Osteocyte (in vitro differentiated cells): ENCODE measurements at regions not wholly inside any gene's neighbourhood (a gene's known extent, or its start where the extent isn't known, plus 50 kb on each side); places are given as distances from the start of the nearest gene placed in this dataset.

Experiments
- DNase-seq: peaks from one replicate; pipeline ENCODE4 v3.0.0; 2021; ENCODE audit warnings: mixed read lengths; ENCODE audit not compliant: unreplicated experiment; ENCODE audit errors: extremely low spot score
- H3K27ac Mint-ChIP-seq: one replicate; pipeline ENCODE4 v1.8.0; 2021; ENCODE audit warnings: mild to moderate bottlenecking, mixed read lengths; ENCODE audit not compliant: unreplicated experiment
- H3K27me3 Mint-ChIP-seq: one replicate; pipeline ENCODE4 v1.8.0; 2021; ENCODE audit warnings: mixed read lengths; ENCODE audit not compliant: unreplicated experiment
- H3K36me3 Mint-ChIP-seq: one replicate; pipeline ENCODE4 v1.8.0; 2021; ENCODE audit warnings: mixed read lengths; ENCODE audit not compliant: unreplicated experiment
- H3K4me1 Mint-ChIP-seq: one replicate; pipeline ENCODE4 v1.8.0; 2021; ENCODE audit warnings: mixed read lengths; ENCODE audit not compliant: unreplicated experiment
- H3K4me3 Mint-ChIP-seq: one replicate; pipeline ENCODE4 v1.8.0; 2021; ENCODE audit warnings: mild to moderate bottlenecking, moderate library complexity, mixed read lengths; ENCODE audit not compliant: unreplicated experiment
- H3K9me3 Mint-ChIP-seq: one replicate; pipeline ENCODE4 v1.8.0; 2021; ENCODE audit warnings: mixed read lengths; ENCODE audit not compliant: unreplicated experiment
- CTCF ChIP-seq: fragments of 200-600 bp; sonication (generic); IDR thresholded peaks from 2 replicates; pipeline ENCODE4 v1.5.0; 2021; ENCODE audit warnings: antibody characterized with exemption, mild to moderate bottlenecking, moderate library complexity

GRCh38 chr5:133728475-133728874, 116.1 kb upstream of the FSTL4 start:
- Mint-ChIP-seq H3K4me3 (no peak overlapping the region), H3K4me1 (peaks cover 3% of the 10 kb centered on the region), H3K9me3 (peaks cover 10% of the 10 kb centered on the region), H3K27ac (no peak overlapping the region), H3K27me3 (peaks cover 16% of the 10 kb centered on the region), H3K36me3 (no peaks in the 10 kb centered on the region)
- DNase-seq: no peak
- TF ChIP-seq CTCF: no peak

- DNase-seq: peak; percentile 25
- no peak for TF ChIP-seq CTCF
- H3K36me3 Mint-ChIP-seq: no peaks in the 10 kb centered on the region
- no peak overlapping the region for H3K27ac Mint-ChIP-seq
- H3K4me1 Mint-ChIP-seq: peaks cover 3% of the 10 kb centered on the region
- no peak overlapping the region for H3K4me3 Mint-ChIP-seq
- H3K27me3 Mint-ChIP-seq: peaks cover 16% of the 10 kb centered on the region
- peaks cover 11% of the 10 kb centered on the region for H3K9me3 Mint-ChIP-seq
Observed at GRCh38 chr5:133727636-133728035, 115.3 kb upstream of the FSTL4 start.

GRCh38 chr5:133723651-133724366, 111.5 kb upstream of the FSTL4 start:
- TF ChIP-seq CTCF: no peak
- H3K36me3 Mint-ChIP-seq: no peaks in the 10 kb centered on the region
- H3K4me3 Mint-ChIP-seq: no peak overlapping the region
- peak; percentile 75 for DNase-seq
- H3K4me1 Mint-ChIP-seq: peaks cover 3% of the 10 kb centered on the region
- no peak overlapping the region for H3K27ac Mint-ChIP-seq
- peaks cover 18% of the 10 kb centered on the region for H3K27me3 Mint-ChIP-seq
- H3K9me3 Mint-ChIP-seq: peaks cover 19% of the 10 kb centered on the region

- TF ChIP-seq CTCF: no peak
- Mint-ChIP-seq H3K27ac (no peak overlapping the region), H3K9me3 (peaks cover 19% of the 10 kb centered on the region), H3K4me1 (no peaks in the 10 kb centered on the region), H3K36me3 (no peaks in the 10 kb centered on the region), H3K4me3 (no peak overlapping the region), H3K27me3 (peaks cover 21% of the 10 kb centered on the region)
- peak; percentile 63 for DNase-seq
Observed at GRCh38 chr5:133723126-133723525, 110.8 kb upstream of the FSTL4 start.

- Mint-ChIP-seq H3K9me3 (peaks cover 19% of the 10 kb centered on the region), H3K27me3 (peaks cover 21% of the 10 kb centered on the region), H3K27ac (no peak overlapping the region), H3K36me3 (no peaks in the 10 kb centered on the region), H3K4me1 (no peaks in the 10 kb centered on the region), H3K4me3 (no peak overlapping the region)
- DNase-seq: no peak
- TF ChIP-seq CTCF: no peak
Observed at GRCh38 chr5:133721365-133721764, 109.0 kb upstream of the FSTL4 start.
